Gastroesophageal sphincter (tissue), 4 donors: ENCODE measurements at regions not wholly inside any gene's neighbourhood (a gene's known extent, or its start where the extent isn't known, plus 50 kb on each side); places are given as distances from the start of the nearest gene placed in this dataset.

Experiments
- ATAC-seq: fragments of 150-250 bp; one replicate; pipeline ENCODE4 v1.9.1; 2016; ENCODE audit warnings: mild to moderate bottlenecking, moderate library complexity
- H3K27ac ChIP-seq, 4 donors: fragments of 200-600 bp; sonication (generic) in 3 of 4; 1 replicate in 3 of 4; 2 replicates in 1 of 4; pipeline ENCODE4 v1.5.1; 2016 to 2019
- H3K27me3 ChIP-seq: fragments of 200-600 bp; sonication (generic); one replicate; pipeline ENCODE4 v1.5.1; 2019
- H3K36me3 ChIP-seq, 2 donors: fragments of 200-600 bp; sonication (generic); one replicate each; pipeline ENCODE4 v1.5.1; 2019; ENCODE audit warnings: control low read depth in 1 of 2
- H3K4me1 ChIP-seq, 3 donors: fragments of 200-600 bp; sonication (generic); 1 replicate in 2 of 3; 2 replicates in 1 of 3; pipeline ENCODE4 v1.5.1; 2016 to 2019; ENCODE audit warnings: control low read depth in 2 of 3
- H3K4me3 ChIP-seq, 2 donors: fragments of 200-600 bp; sonication (generic); one replicate each; pipeline ENCODE4 v1.5.1; 2019; ENCODE audit warnings: mild to moderate bottlenecking in 1 of 2, moderate library complexity in 1 of 2
- H3K9me3 ChIP-seq, 3 donors: fragments of 200-600 bp; sonication (generic); one replicate each; pipeline ENCODE4 v1.5.1; 2017 to 2019; ENCODE audit warnings: control low read depth in 2 of 3
- EP300 ChIP-seq: sonication (generic); formaldehyde crosslinking; IDR thresholded peaks from one replicate; pipeline ENCODE4 v1.6.1; 2017; ENCODE audit warnings: antibody characterized with exemption, mild to moderate bottlenecking
- POLR2A ChIP-seq, 2 donors: fragments of 450-650 bp; IDR thresholded peaks; one replicate each; pipeline ENCODE4 v1.6.1; 2017; ENCODE audit warnings: antibody characterized with exemption in 2 of 2, mild to moderate bottlenecking in 2 of 2, moderate library complexity in 1 of 2
- POLR2AphosphoS5 ChIP-seq: sonication (generic); formaldehyde crosslinking; IDR thresholded peaks from one replicate; pipeline ENCODE4 v1.6.1; 2017; ENCODE audit warnings: antibody characterized with exemption
- WGBS, 2 donors: methylation state at CpG; one replicate each; pipeline ENCODE4 v1.1.5; 2018; ENCODE audit warnings: low coverage in 1 of 2; 5-methylcytosine and 5-hydroxymethylcytosine counted together
- TF ChIP-seq, protein P1 (sequence below), 4 experiments: fragments of 200-600 bp in 2 of 4; fragments of 450-650 bp in 2 of 4; sonication (generic) in 1 of 4; IDR thresholded peaks; one replicate each; pipeline ENCODE4 v1.5.1; 2017 to 2019; ENCODE audit warnings: antibody characterized with exemption in 4 of 4, mild to moderate bottlenecking in 2 of 4, moderate library complexity in 2 of 4

GRCh38 chr10:118449521-118449920, 107.4 kb upstream of the FAM204A start:
- no peak for TF ChIP-seq EP300
- no peak for TF ChIP-seq POLR2AphosphoS5
- TF ChIP-seq, protein P1, sequence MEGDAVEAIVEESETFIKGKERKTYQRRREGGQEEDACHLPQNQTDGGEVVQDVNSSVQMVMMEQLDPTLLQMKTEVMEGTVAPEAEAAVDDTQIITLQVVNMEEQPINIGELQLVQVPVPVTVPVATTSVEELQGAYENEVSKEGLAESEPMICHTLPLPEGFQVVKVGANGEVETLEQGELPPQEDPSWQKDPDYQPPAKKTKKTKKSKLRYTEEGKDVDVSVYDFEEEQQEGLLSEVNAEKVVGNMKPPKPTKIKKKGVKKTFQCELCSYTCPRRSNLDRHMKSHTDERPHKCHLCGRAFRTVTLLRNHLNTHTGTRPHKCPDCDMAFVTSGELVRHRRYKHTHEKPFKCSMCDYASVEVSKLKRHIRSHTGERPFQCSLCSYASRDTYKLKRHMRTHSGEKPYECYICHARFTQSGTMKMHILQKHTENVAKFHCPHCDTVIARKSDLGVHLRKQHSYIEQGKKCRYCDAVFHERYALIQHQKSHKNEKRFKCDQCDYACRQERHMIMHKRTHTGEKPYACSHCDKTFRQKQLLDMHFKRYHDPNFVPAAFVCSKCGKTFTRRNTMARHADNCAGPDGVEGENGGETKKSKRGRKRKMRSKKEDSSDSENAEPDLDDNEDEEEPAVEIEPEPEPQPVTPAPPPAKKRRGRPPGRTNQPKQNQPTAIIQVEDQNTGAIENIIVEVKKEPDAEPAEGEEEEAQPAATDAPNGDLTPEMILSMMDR (IDR thresholded peaks at IDR 0.05), result no peak
- TF ChIP-seq POLR2A (IDR thresholded peaks at IDR 0.05), result no peak
- Histone ChIP-seq H3K27ac (no peak overlapping the region), H3K27me3 (peaks cover 41% of the 10 kb centered on the region), H3K4me1 (no peaks in the 10 kb centered on the region), H3K4me3 (no peak overlapping the region), H3K9me3 (peaks cover 0 to 18% (median 0%) of the 10 kb centered on the region in 3 donors), H3K36me3 (no peaks in the 10 kb centered on the region)
- no peak for ATAC-seq
- 35 to 49% methylated on average over 5 to 9 of the region's 9 CpGs for WGBS, 2 donors

- 31 to 47% methylated on average over 2 to 5 of the region's 5 CpGs for WGBS, 2 donors
- Histone ChIP-seq H3K4me3 (no peak overlapping the region), H3K4me1 (no peaks in the 10 kb centered on the region), H3K27me3 (peaks cover 41% of the 10 kb centered on the region), H3K36me3 (no peaks in the 10 kb centered on the region), H3K9me3 (peaks cover 0 to 18% (median 0%) of the 10 kb centered on the region in 3 donors), H3K27ac (no peak overlapping the region)
- no peak for ATAC-seq
- TF ChIP-seq, protein P1 (IDR thresholded peaks at IDR 0.05), result no peak
- TF ChIP-seq POLR2AphosphoS5, result no peak
- TF ChIP-seq EP300, result no peak
Measured at GRCh38 chr10:118448744-118449143, 106.6 kb upstream of the FAM204A start.

DNA sequence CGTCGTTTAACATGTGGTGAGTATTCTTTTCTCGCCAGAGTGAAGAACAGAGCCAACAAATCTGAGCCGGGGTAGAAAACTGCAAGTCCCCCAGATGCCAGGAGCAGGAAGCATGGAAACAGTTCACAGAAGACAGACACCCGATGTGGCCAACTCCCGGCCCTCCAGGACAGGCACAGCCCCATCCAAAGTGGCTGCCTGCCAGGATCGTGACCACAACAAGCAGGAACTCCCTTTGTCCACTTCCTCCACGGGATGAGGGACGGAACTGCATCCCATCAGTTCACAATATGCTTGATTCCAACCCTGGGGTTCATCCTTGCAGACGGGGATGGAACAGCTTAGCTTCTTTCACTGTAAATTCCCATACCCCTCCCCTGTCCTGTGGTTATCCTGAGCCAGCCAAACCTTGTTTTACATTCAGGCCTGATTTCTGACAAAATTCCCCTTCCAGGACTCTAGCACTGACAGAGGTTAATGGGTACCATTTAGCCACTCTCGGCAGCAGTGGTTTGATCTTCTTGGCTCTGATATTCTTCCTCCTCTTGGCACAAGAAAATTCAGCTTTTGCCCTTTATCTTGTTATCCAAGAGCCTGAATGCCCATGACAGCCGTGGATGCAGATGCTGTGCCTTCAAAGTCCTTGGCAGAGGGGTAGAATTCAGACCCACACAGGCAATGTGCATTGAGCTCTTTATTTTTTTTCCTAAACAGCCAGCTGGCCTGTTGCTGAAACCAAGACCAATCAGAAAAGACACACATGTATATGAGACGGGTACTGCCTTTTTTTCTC, 105.5 kb upstream of the FAM204A start:
- Histone ChIP-seq H3K27me3 (peaks cover 41% of the 10 kb centered on the region), H3K9me3 (peaks cover 0 to 17% (median 0%) of the 10 kb centered on the region in 3 donors), H3K27ac (no peak overlapping the region), H3K4me3 (no peak overlapping the region), H3K4me1 (no peaks in the 10 kb centered on the region), H3K36me3 (no peaks in the 10 kb centered on the region)
- 22 to 65% methylated on average over 6 to 9 of the region's 13 CpGs for WGBS, 2 donors
- no peak for ATAC-seq
- no peak for TF ChIP-seq POLR2AphosphoS5
- TF ChIP-seq, protein P1 (IDR thresholded peaks at IDR 0.05), result no peak
- TF ChIP-seq POLR2A (IDR thresholded peaks at IDR 0.05), result no peak
- TF ChIP-seq EP300, result no peak

GRCh38 chr10:118445535-118445934, 103.4 kb upstream of the FAM204A start:
- no peak for ATAC-seq
- TF ChIP-seq EP300 (no peak), POLR2AphosphoS5 (no peak), POLR2A (IDR thresholded peaks at IDR 0.05) (no peak)
- TF ChIP-seq, protein P1 (IDR thresholded peaks at IDR 0.05), result no peak
- H3K36me3 ChIP-seq, result no peaks in the 10 kb centered on the region
- peaks cover 54% of the 10 kb centered on the region for H3K27me3 ChIP-seq
- WGBS, 2 donors, result 56 to 70% methylated on average over 1 of the region's 1 CpG
- H3K27ac ChIP-seq, result no peak overlapping the region
- H3K9me3 ChIP-seq, result no peaks in the 10 kb centered on the region
- no peaks in the 10 kb centered on the region for H3K4me1 ChIP-seq
- no peak overlapping the region for H3K4me3 ChIP-seq

DNA sequence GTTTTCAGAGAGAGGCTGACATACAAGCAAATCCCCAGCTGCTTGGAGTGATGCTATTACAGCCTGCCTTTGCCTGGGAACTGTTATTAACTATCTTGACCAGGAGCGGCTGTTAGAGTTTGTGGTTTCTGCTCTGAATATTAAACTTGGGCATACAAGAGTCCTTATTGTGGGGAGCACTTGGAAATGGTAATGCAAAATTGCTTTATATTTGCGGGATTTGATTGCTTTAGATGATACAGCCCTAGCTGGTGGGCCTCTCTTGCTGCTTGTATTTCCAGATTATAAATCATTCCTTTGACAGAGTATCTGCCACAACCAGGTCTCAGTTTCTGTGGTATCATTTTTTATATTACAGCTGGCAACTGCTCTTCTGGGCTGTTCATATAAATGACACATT, 101.9 kb upstream of the FAM204A start:
- Histone ChIP-seq H3K27ac (no peak overlapping the region), H3K36me3 (no peaks in the 10 kb centered on the region), H3K27me3 (peaks cover 54% of the 10 kb centered on the region), H3K4me1 (no peaks in the 10 kb centered on the region), H3K4me3 (no peak overlapping the region), H3K9me3 (no peaks in the 10 kb centered on the region)
- TF ChIP-seq POLR2AphosphoS5, result no peak
- no peak for TF ChIP-seq POLR2A (IDR thresholded peaks at IDR 0.05)
- no peak for TF ChIP-seq EP300
- TF ChIP-seq, protein P1 (IDR thresholded peaks at IDR 0.05), result no peak
- ATAC-seq, result no peak
- WGBS, 2 donors, result 38 to 44% methylated on average over 2 of the region's 2 CpGs
